HG02610 (cell line): ENCODE measurements at regions not wholly inside any gene's neighbourhood (a gene's known extent, or its start where the extent isn't known, plus 50 kb on each side); places are given as distances from the start of the nearest gene placed in this dataset.
"Not testable (repeated sequence)": the region's sequence is repeated elsewhere in the genome, so short reads cannot be mapped to it uniquely, and the experiment has no call there.

ENCODE experiments used
- ATAC-seq: cut with Tn5 transposase; IDR thresholded peaks from one replicate; pipeline ENCODE4 v1.9.1; 2021; ENCODE audit warnings: mild to moderate bottlenecking, moderate library complexity; ENCODE audit not compliant: unreplicated experiment

DNA sequence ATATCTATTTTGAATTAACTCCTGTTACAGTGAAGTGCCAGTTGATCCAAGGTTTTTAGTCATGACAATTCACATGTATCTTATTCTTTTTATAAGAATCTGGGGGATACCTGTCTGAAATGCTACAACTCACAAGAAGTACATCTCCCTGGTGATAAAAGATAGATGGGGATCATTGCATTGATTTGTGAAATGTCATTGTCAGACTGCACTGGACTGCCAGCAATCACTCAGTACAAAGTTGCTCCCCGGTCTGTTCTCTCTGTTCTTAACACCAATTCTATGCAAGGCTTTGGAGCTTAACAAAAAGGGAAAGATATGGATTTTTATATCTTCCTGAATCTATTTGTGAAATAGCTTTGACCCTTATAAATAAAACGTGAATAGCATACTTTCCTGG is 171.8 kb upstream of the PCSK5 start:
- ATAC-seq = no peak

DNA sequence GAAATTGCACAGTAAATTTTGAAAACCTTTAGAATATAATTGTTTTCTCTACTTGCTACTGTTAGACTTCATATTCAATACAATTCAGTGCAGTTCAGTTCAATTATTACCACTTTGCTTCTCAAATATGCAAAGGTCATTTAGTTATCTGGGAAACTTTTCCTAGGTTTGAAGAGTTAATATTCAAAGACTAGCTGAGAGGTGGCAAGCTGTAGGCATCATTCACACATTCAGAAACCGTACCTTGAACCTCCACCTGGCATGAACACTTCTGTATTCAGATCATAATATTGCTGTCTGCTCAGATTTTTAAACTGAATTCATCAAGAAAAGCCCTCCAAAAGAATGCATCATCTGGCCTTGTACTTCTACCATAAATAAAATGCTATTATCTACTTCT is 162.1 kb upstream of the PCSK5 start:
- no peak for ATAC-seq

DNA sequence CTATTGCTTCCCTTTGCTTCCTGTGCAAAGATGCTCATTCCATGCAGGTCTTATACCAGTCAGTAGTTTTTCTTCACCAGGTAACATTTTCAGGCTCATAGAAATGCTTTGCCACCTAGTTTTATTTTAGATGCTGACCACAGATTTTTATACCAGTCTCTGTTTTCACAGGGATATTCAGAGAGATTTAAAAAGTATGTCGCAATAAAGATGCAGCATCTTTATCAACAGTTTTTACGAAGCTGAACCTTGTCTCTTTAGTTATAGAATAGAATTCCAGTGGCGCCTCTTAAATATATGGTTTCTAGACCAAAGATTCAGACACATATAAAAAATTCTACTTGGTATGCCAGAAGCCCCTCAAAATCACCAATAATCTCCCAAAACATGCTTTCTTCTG is 155.7 kb upstream of the PCSK5 start:
- ATAC-seq = no peak

DNA sequence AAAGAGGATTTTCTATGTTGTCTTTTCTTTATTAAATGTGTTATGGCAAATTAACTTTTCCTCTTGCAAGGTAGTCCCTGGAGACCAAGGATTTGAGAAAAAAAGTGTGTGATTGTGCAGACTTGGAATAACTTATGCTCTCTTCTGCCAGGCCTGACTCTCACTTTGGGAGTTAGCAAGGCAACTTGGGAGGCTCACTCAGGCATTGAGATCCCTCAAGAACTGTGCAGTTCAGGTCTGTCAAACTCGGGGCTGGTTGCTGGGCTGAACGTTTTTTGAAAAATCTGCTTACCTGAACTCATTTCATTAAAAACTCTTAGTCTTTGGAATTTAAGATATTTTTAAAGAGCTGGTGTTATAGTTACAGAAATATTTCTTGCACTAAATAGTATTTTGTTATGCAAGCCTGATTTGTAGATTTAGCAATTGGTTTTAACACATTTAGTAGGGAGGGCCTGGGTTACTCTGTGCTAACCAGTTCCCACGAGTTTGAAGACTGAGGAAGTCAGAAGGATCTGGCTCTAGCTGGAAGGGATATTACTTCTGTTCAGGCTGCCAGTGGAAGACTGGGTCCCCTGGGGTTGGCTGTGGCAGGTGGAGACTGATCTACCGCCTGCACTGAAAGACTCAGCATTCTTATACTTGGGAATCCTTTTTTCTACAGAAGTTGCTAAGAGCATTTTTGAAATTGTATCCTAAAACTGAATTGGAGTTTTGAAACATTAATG is 150.4 kb upstream of the PCSK5 start:
- no peak for ATAC-seq

DNA sequence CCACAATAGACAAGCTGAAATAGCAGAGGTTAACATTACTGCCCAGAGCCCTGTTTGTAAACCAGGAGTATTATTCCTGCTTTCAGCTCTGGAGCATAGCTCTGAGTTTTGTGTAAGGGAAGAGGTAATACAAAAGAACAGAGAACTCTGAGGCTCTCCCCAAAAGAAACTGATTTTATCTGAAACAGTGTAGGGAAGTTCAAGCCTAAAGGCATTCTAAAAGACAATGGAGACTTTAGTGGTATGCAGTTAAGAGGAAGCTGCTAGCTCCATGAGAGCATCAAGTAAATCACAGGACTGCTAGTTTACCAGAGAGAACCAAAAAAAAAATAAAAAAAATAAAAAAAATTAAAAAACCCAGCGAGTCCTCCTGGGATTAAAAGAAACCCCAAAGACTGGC is 146.6 kb upstream of the PCSK5 start:
- no peak for ATAC-seq

DNA sequence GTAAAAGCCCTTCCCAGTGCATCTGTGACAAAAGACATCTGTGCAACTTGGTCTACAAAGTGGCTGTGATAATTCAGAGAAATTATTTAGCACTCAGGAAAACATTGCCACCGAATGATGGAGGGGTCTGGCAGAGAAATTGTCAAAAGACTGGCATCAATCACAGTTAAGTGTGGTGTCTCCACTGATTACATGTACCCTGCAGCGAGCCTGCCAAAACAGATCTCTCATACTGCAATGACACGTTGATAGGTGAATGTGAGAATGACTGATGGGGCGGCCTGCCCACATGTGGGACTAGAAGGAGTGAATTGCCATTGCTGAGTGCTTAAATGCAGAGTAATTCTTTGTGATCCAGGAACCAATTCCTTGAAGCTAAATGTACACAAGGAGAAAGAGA is 136.4 kb upstream of the PCSK5 start:
- no peak for ATAC-seq

DNA sequence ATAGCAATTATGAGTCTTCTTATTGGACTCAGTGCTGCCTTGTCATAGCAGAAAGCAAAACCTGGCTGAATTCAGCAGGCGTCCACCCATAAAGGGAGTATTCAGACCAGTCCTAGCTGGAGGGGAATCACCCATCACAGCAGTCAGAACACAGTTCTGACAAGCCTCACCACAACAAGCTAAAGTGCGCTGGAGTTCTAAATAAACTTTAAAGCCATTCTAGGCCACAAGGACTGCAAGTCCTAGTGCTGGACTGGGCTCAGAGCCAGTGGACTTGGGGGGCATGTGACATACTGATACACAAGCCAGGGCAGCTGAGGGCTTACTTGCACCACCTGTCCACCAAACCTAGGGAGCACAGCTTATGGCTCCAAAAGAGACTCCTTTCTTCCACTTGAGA is 115.3 kb upstream of the PCSK5 start:
- no peak for ATAC-seq

DNA sequence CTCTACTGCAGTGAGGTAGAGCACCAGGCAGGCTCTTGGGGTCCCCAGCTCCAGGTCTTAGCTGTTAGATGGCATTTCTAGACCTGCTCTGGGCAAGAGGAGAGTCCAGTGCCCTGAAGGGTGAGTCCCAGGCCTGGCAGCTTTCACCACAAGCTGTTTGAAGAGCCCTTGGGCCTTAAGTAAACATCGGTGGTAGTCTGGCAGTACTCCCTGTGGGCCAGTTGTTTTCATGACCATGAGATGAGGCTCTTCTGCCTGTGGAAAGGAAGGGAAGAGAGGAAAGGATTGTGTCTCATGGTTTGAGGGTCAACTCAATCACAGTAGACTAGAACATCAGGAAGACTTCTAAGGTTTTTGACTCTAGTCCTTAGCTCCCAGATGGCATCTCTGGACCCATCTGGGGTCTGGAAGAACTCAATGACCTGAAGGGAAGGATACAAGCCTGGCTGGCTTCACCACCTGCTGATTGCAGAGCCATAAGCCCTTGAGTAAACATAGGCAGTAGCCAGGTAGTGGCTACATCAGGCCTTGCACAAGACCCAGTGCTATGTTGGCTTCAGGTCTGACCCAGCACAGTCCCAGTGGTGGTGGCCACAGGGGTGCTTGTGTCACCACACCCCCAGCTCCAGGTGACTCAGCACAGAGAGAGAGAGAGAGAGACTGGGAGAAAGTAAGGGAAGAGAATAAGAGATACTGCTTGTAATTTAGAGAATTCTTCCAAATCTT is 114.3 kb upstream of the PCSK5 start:
- no peak for ATAC-seq

DNA sequence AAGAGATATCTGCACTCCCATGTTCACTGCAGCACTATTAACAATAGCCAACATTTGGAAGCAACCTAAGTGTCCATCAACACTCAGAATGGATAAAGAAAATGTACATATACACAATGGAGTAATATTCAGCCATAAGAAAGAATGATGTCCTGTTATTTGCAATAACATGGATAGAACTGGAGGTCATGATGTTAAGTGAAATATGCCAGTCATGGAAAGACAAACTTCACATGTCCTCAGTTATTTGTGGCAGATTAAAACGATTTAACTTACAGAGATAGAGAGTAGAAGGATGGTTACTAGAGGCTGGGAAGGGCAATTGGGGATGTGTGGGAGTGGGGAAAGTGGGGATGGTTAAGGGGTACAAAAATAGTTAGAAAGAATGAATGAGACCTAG is 110.3 kb upstream of the PCSK5 start:
- no peak for ATAC-seq

DNA sequence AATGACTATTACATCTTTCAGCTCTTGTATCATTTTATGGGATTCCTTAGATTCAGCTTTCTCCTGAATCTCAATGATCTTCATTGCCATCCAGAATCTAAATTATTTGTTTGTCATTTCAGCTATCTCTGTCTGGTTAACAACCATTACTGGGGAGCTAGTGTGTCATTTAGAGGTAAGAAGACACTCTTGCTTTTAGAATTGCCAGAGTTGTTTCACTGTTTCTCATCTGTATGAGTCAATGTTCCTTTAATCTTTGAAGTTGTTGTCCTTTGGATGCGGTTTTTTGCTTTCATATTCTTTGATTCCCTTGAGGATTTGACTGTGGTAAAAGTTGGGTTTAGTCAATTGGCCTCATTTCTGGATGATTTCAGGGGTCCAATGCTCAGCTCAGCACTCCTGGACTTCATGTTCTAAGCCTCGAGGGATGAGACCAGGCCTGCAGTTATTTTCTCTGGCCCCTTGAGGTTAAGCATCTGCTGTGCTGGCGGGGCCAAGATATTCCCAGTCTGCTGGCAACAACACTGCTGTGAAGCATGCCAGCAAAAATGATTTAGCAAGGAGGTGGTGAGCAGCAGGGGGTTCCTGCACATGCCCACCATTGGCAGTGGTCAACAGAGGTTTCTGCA is 102.4 kb upstream of the PCSK5 start:
- peak; percentile 51 for ATAC-seq

DNA sequence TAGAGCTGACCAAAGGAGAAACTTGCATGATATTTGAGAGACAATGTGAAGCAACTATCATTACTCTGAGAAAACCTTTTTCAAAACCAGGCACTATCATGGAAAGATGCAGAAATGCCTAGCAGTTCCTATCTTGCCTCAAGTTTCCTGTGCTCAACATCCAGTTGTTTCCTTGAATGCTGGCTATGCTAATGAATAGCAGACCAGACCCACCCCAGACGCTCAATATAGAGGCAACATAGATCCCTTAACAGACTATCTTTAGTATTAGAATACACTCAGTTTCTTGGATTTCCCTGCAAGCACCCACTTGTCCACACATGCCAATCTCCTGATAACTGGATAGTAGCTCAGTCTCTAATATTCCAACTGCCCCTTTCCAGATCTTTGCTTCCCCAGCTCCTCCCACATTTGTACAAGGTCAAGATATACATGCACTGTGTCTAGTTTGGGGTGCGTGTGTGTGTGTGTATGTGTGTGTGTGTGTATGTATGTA is 93.3 kb upstream of the PCSK5 start:
- ATAC-seq = no peak

DNA sequence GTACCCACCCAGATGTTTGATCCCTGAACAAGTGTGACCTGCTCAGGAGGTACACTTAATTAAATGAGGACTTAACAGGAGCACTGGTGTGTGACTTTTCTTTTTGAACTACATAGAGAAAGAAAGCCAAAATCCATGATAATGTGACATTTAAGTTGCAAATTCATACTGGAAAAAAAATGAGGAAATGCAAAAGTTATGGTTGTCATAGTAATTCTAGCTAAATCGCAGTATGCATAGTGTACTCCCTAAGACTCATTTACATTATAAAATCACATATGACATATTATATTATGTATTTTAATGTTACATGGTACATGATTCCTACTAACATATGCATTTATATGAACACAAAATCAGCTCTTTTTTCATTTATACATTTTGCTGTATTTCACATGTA is 92.0 kb upstream of the PCSK5 start:
- ATAC-seq = no peak

DNA sequence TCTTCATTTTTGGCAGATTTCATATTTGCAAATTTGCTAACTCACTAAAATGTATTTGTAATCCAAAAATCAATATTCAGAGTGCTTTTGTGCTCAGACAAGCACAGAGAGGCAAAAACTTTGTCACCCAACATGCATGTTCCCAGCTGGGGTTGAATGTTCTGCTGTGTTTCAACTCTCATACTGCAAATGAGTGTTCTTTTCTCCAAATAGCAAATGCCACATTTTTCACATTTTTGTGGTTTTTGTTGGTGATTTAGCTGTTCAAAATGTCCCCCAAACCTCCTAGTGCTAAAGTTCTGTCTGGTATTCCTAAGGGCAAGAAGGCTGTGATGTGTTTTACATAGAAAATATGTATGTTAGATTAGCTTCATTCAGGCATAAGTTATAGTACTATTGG is 87.3 kb upstream of the PCSK5 start:
- no peak for ATAC-seq

DNA sequence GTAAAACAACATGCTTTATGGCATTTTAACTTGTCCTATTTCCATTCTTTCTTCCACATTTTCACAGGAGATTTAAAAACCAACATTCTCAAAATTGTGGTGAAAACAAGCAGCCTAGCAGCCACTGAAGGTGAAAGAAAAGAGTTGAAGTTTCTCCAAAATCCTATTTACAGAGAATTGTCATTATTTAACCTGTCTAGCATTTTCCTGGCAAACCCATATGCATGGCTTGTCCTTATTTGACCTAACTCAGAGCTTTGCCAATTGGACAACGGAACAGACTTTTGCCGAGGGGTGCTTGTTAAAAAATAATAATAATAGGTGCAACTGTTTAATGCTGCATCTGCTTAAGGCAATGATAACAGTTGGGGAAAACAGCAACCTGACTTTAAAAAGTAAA is 80.4 kb upstream of the PCSK5 start:
- no peak for ATAC-seq

DNA sequence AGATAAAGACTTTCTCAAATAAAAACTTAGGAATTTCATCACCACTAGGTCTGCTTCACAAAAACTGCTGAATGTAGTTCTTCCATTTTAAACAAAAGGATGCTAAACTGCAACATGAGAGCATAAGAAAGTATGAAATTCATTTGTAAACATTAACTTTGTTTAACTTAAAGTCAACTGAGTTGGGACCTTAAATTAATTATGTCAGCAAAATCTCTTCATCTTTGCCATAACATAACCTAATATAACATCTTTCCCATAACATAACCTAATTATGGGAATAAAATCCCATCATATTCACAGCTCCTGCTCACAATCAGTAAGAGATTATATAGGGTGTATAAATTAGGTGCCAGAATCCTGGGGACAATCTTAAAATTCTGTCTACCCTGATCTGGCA is 78.8 kb upstream of the PCSK5 start:
- ATAC-seq = no peak

DNA sequence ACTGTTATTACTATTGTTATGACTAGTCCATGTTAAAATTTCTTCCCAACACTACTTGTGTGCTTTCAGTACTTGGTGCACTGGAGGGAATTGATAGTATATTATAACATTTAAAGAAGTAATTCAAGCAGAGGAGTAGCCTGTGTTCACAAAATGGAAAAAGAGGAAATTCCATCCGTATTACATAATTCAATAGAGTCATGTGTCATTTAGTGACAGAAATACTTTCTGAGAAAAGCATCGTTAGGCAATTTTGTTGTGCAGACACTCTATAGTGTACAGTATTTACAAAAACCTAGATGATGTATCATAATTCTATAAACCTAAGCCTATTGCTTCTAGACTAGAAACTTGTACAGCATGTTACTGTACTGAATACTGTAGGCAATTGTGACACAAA is 78.3 kb upstream of the PCSK5 start:
- no peak for ATAC-seq

DNA sequence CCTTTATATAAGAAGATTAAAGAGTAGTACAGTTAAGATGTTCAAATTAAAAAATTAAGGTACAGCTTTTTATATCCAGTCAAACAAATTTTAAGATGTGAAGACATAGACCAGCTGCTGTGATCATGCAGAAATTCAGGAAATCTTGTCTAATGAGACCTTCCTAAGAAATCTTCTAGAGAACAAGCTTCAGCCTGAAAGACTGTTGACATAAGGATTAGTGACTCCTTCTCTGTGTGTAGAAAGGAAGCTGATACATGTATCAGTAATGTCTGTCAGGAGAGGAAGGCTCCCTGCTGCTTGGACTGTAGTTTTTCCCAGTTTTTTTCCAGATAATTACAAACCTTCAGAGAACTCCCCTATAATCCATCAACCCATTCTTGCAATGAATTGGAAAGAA is 75.8 kb upstream of the PCSK5 start:
- ATAC-seq = no peak

DNA sequence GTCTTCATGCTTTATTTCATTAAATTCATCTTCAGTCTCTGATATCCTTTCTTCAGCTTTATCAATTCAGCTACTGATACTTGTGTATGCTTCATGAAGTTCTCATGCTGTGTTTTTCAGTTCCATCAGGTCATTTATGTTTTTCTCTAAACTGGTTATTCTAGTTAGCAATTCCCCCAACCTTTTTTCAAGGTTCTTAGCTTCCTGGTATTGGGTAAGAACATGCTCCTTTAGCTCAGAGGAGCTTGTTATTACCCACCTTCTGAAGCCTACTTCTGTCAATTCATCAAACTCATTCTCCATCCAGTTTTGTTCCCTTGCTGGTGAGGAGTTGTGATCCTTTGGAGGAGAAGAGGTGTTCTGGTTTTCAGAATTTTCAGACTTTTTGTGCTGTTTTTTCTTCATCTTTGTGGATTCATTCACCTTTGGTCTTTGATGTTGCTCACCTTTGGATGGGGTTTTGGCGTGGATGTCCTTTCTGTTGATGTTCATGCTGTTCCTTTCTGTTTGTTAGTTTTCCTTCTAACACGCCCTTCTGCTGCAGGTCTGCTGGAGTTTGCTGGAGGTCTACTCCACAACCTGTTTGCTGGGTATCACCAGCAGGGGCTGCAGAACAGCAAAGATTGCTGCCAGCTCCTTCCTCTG is 69.9 kb upstream of the PCSK5 start:
- not testable (repeated sequence) for ATAC-seq

DNA sequence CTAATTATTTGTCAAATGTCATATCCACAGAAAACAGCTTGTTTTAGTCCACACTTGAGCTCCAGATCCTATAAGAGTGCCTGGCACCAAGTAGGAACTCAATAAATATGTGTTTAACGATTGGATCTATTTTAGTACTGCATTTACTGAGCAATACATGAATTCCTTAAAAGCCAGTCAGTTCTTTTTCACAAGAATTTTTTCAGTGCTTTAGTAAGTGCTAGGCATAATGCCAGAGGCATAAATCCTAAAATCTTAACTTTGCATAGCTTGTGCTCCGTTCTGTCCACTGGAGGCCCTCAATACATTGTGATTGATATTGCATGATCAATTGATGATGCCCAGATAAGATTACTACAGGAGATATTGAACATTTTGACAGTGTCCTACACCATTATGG is 67.3 kb upstream of the PCSK5 start:
- no peak for ATAC-seq

DNA sequence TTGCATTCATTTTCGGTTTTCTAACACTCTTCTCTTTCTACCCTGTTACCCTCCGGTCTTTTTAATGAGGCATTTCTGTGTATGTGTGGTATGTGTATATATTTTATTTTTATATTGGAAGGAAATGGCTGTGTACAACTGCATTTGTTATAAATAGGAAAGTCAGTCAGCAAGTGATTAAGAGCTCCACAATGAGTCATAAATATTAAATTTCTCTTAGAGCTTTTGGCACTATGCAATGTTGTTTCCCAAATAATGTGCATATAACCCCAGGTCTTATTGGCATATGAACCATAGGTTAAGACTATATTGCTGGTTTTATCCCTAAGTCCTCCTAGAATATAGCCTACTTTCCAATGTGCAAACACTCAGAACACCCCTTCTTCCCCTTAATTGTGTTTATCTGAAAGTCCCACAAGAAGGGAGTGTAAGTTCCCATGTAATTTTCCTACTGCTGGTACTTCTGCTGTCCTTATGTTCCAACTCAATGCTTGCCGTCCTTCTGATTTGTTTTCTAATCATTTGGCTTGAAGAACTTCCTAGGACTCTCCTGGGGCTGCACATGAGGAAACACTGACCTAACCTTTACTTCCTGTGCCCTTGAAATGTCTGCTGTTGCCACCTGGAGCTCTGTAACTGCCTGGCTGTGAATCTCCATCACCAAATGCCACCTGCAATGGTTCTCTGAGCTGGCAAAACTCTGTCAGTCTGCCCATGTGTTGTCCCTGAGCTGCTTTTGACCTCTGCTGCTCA is 65.5 kb upstream of the PCSK5 start:
- no peak for ATAC-seq

DNA sequence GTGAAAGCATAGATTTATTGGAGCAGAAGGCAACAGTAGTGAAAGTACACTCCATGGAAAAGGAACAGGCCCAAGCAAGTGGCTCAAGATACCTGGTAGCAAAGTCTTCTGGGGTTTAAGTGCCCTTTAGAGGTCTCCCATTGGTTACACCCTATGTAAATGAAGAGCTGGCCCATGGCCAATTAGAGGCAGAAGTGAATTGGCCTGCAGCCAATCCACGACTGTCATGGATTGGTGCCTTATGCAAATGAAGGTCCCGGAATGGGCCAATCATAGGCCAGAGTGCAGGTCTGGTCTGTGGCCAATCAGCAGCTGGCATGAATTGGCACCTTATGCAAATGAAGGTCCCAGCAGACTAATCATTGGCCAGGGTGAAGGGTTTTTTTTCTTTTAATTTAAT is 64.2 kb upstream of the PCSK5 start:
- ATAC-seq = no peak
